Loucy (cell line): ENCODE measurements at regions not wholly inside any gene's neighbourhood (a gene's known extent, or its start where the extent isn't known, plus 50 kb on each side); places are given as distances from the start of the nearest gene placed in this dataset.

Experiments used
- CTCF ChIP-seq: fragments of 200-600 bp; sonication (generic); conservative IDR thresholded peaks from 2 replicates; pipeline ENCODE4 v1.5.1; 2014; ENCODE audit warnings: mild to moderate bottlenecking, antibody characterized with exemption, low read length
- EZH2phosphoT487 ChIP-seq: fragments of 200-600 bp; IDR thresholded peaks from 2 replicates; pipeline ENCODE4 v1.6.1; 2018; ENCODE audit warnings: antibody characterized with exemption, mild to moderate bottlenecking, moderate library complexity, borderline replicate concordance

DNA sequence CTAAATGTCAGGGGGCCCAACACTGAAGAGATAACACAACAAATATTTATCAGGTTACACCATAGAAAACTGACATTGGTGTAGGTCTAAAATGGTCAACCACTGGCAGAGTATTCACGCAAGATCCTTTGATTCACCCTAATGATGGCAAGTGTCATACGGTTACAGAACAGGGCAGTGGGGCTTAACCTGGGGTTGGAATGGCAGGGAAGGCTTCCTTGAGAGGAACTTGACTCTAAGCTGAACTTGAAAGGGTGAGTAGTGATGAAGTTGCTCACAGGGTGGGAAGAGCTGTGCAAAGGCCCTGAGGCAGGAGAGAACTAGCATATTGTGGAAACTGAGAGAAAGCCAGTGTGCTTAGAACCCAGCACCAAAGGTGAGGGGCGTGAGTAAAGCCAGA lies 97.1 kb upstream of the MVB12B start:
- no peak for TF ChIP-seq CTCF
- no peak for TF ChIP-seq EZH2phosphoT487
